RWPE1 (cell line): ENCODE measurements at regions not wholly inside any gene's neighbourhood (a gene's known extent, or its start where the extent isn't known, plus 50 kb on each side); places are given as distances from the start of the nearest gene placed in this dataset.
"Not testable (repeated sequence)": the region's sequence is repeated elsewhere in the genome, so short reads cannot be mapped to it uniquely, and the experiment has no call there.

Experiments used
- CTCF ChIA-PET: fragments of 350-600 bp; sonication (Branson Sonifier 250); formaldehyde crosslinking; extraction: SDS; loops from one replicate; lab custom pipeline; 2021; lab: Yijun Ruan, JAX
- POLR2A ChIA-PET: fragments of 400-600 bp; formaldehyde crosslinking; extraction: SDS; loops from one replicate; lab custom pipeline; 2020; ENCODE audit warnings: antibody characterized with exemption; ENCODE audit not compliant: low non-redundant PET; lab: Yijun Ruan, JAX
- DNase-seq: peaks from one replicate; pipeline ENCODE4 v3.0.0; 2012; ENCODE audit warnings: low spot score
- H3K27ac ChIP-seq: fragments of 450-650 bp; 2 replicates; pipeline ENCODE4 v1.5.1; 2017
- CTCF ChIP-seq: fragments of 450-650 bp; conservative IDR thresholded peaks from 2 replicates; pipeline ENCODE4 v1.5.1; 2017; ENCODE audit warnings: low read depth, mild to moderate bottlenecking

- POLR2A ChIA-PET = no interaction called here
- no peak for DNase-seq
- H3K27ac ChIP-seq = no peak overlapping the region
- CTCF ChIA-PET = no interaction called here
- no peak for TF ChIP-seq CTCF
Observed at GRCh38 chr4:3878678-3879077, 112.5 kb downstream of the ADRA2C start.

- no peak for DNase-seq
- ChIA-PET CTCF (interaction anchor here (0.6 to 1.1 kb wide), 9 partner anchors 14 to 775 kb away, joined by 3 to 7 read pairs (median 4); no protein-coding TSS in a partner anchor), POLR2A (no interaction called here)
- H3K27ac ChIP-seq = no peak overlapping the region
- no peak for TF ChIP-seq CTCF
Observed at GRCh38 chr4:3879681-3880614, 113.8 kb downstream of the ADRA2C start.

GRCh38 chr4:3880615-3881120 is 114.5 kb downstream of the ADRA2C start:
- H3K27ac ChIP-seq = no peak overlapping the region
- TF ChIP-seq CTCF = peak; percentile 83
- CTCF ChIA-PET = interaction anchor here (0.6 to 1.1 kb wide), 8 partner anchors 14 to 776 kb away, joined by 3 to 7 read pairs (median 4); no protein-coding TSS in a partner anchor
- POLR2A ChIA-PET = no interaction called here
- peak; percentile 37 for DNase-seq

GRCh38 chr4:3882316-3882885 is 116.2 kb downstream of the ADRA2C start:
- H3K27ac ChIP-seq, POLR2A ChIA-PET, DNase-seq: not testable (repeated sequence)
- CTCF ChIA-PET = interaction anchor here (0.6 kb wide), 1 partner anchor 35 kb away, joined by 3 read pairs; no protein-coding TSS in a partner anchor

- DNase-seq, POLR2A ChIA-PET, CTCF ChIA-PET, H3K27ac ChIP-seq: not testable (repeated sequence)
Observed at GRCh38 chr4:3884261-3884660, 118.1 kb downstream of the ADRA2C start.

GRCh38 chr4:3893590-3893989 is 127.4 kb downstream of the ADRA2C start:
- CTCF ChIA-PET, POLR2A ChIA-PET, DNase-seq, H3K27ac ChIP-seq: not testable (repeated sequence)

- DNase-seq, H3K27ac ChIP-seq, POLR2A ChIA-PET, CTCF ChIA-PET: not testable (repeated sequence)
Observed at GRCh38 chr4:3894086-3894959, 128.1 kb downstream of the ADRA2C start.

GRCh38 chr4:3896441-3896840 is 130.3 kb downstream of the ADRA2C start:
- POLR2A ChIA-PET = no interaction called here

GRCh38 chr4:3896871-3897578 is 130.8 kb downstream of the ADRA2C start:
- CTCF ChIA-PET = not testable (repeated sequence)

More at GRCh38 chr4:3896441-3896840, 130.3 kb downstream of the ADRA2C start:
- TF ChIP-seq CTCF = no peak
- DNase-seq = no peak
- CTCF ChIA-PET = no interaction called here
- H3K27ac ChIP-seq = no peak overlapping the region

More at GRCh38 chr4:3896871-3897578, 130.8 kb downstream of the ADRA2C start:
- POLR2A ChIA-PET, DNase-seq, H3K27ac ChIP-seq: not testable (repeated sequence)
